GM21360 (cell line): ENCODE measurements at regions not wholly inside any gene's neighbourhood (a gene's known extent, or its start where the extent isn't known, plus 50 kb on each side); places are given as distances from the start of the nearest gene placed in this dataset.
"Not testable (repeated sequence)": the region's sequence is repeated elsewhere in the genome, so short reads cannot be mapped to it uniquely, and the experiment has no call there.

ENCODE experiments used
- ATAC-seq: cut with Tn5 transposase; IDR thresholded peaks from one replicate; pipeline ENCODE4 v1.9.1; 2021; ENCODE audit warnings: mild to moderate bottlenecking, moderate library complexity; ENCODE audit not compliant: unreplicated experiment

GRCh38 chr13:81379183-81379582 lies 1038.3 kb upstream of the SPRY2 start:
- no peak for ATAC-seq

GRCh38 chr13:81377921-81378320 lies 1037.0 kb upstream of the SPRY2 start:
- ATAC-seq = no peak

GRCh38 chr13:81375709-81376108 lies 1034.8 kb upstream of the SPRY2 start:
- no peak for ATAC-seq

GRCh38 chr13:81362711-81363110 lies 1021.8 kb upstream of the SPRY2 start:
- ATAC-seq = not testable (repeated sequence)

GRCh38 chr13:81350056-81350455 lies 1009.1 kb upstream of the SPRY2 start:
- no peak for ATAC-seq

GRCh38 chr13:81340118-81341069 lies 999.5 kb upstream of the SPRY2 start:
- ATAC-seq = not testable (repeated sequence)

- ATAC-seq = not testable (repeated sequence)
Measured at GRCh38 chr13:81339666-81340065, 998.7 kb upstream of the SPRY2 start.

- ATAC-seq = no peak
Measured at GRCh38 chr13:81334481-81334880, 993.6 kb upstream of the SPRY2 start.

- ATAC-seq = no peak
Measured at GRCh38 chr13:81326913-81327312, 986.0 kb upstream of the SPRY2 start.

GRCh38 chr13:81320516-81320915 lies 979.6 kb upstream of the SPRY2 start:
- ATAC-seq = no peak

GRCh38 chr13:81319351-81319750 lies 978.4 kb upstream of the SPRY2 start:
- no peak for ATAC-seq

- ATAC-seq = no peak
Measured at GRCh38 chr13:81318231-81319019, 977.5 kb upstream of the SPRY2 start.

GRCh38 chr13:81314461-81314860 lies 973.5 kb upstream of the SPRY2 start:
- ATAC-seq = no peak

- no peak for ATAC-seq
Measured at GRCh38 chr13:81305928-81306327, 965.0 kb upstream of the SPRY2 start.

- ATAC-seq = no peak
Measured at GRCh38 chr13:81304121-81304659, 963.3 kb upstream of the SPRY2 start.

GRCh38 chr13:81302677-81303076 lies 961.8 kb upstream of the SPRY2 start:
- ATAC-seq = no peak

- ATAC-seq = no peak
Measured at GRCh38 chr13:81302125-81302524, 961.2 kb upstream of the SPRY2 start.

GRCh38 chr13:81295177-81295576 lies 954.3 kb upstream of the SPRY2 start:
- ATAC-seq = no peak

- ATAC-seq = no peak
Measured at GRCh38 chr13:81293594-81294164, 952.8 kb upstream of the SPRY2 start.

GRCh38 chr13:81283561-81283960 lies 942.6 kb upstream of the SPRY2 start:
- no peak for ATAC-seq

GRCh38 chr13:81283062-81283461 lies 942.1 kb upstream of the SPRY2 start:
- ATAC-seq = no peak
